DOHH2 (cell line): ENCODE measurements at regions not wholly inside any gene's neighbourhood (a gene's known extent, or its start where the extent isn't known, plus 50 kb on each side); places are given as distances from the start of the nearest gene placed in this dataset.

Experiments
- CTCF ChIP-seq: fragments of 200-600 bp; sonication (generic); IDR thresholded peaks from one replicate; pipeline ENCODE4 v1.5.1; 2014; ENCODE audit warnings: antibody characterized with exemption, mild to moderate bottlenecking, low read depth, low read length; ENCODE audit not compliant: poor library complexity, severe bottlenecking
- EZH2phosphoT487 ChIP-seq: fragments of 200-600 bp; sonication (generic); IDR thresholded peaks from 2 replicates; pipeline ENCODE4 v1.6.1; 2017; ENCODE audit warnings: borderline replicate concordance, mild to moderate bottlenecking, antibody characterized with exemption, low read length, moderate library complexity, mixed read lengths

- TF ChIP-seq CTCF, result no peak
- TF ChIP-seq EZH2phosphoT487, result no peak
Observed at GRCh38 chr5:167348251-167348926, 943.1 kb upstream of the WWC1 start.
